ENCODE measurements at regions not wholly inside any gene's neighbourhood (a gene's known extent, or its start where the extent isn't known, plus 50 kb on each side); places are given as distances from the start of the nearest gene placed in this dataset.

GRCh38 chr12:59344224-59344623 is 251.6 kb upstream of the SLC16A7 start:
- TF ChIP-seq POLR2A (IDR thresholded peaks at IDR 0.05) (no peak), CTCF (IDR thresholded peaks at IDR 0.05) (no peak)
